LNCaP clone FGC (cell line): ENCODE measurements at regions not wholly inside any gene's neighbourhood (a gene's known extent, or its start where the extent isn't known, plus 50 kb on each side); places are given as distances from the start of the nearest gene placed in this dataset.

Source experiments
- DNase-seq: peaks from one replicate; pipeline ENCODE4 v3.0.0-alpha.2; 2011; ENCODE audit warnings: low read depth
- H3K4me3 ChIP-seq: 2 replicates; pipeline ENCODE4 v1.5.1; 2011; ENCODE audit warnings: mild to moderate bottlenecking, low read depth, low read length, control low read depth
- CTCF ChIP-seq: IDR thresholded peaks from 2 replicates; pipeline ENCODE4 v1.5.1; 2012; ENCODE audit warnings: mild to moderate bottlenecking; ENCODE audit not compliant: control insufficient read depth, insufficient read depth; ENCODE audit errors: extremely low read depth

- no peak for TF ChIP-seq CTCF
- H3K4me3 ChIP-seq, result no peak overlapping the region
- no peak for DNase-seq
These were observed 59.8 kb downstream of the MRM1 start for GRCh38 chr17:36661047-36661666.

- no peak for TF ChIP-seq CTCF
- no peak overlapping the region for H3K4me3 ChIP-seq
- no peak for DNase-seq
These were observed 60.3 kb downstream of the MRM1 start for GRCh38 chr17:36661688-36662087.

- no peak for TF ChIP-seq CTCF
- no peak for DNase-seq
- no peak overlapping the region for H3K4me3 ChIP-seq
These were observed 64.0 kb downstream of the MRM1 start for GRCh38 chr17:36665417-36665816.

- DNase-seq, result no peak
- no peak overlapping the region for H3K4me3 ChIP-seq
- no peak for TF ChIP-seq CTCF
These were observed 66.5 kb downstream of the MRM1 start for GRCh38 chr17:36667922-36668321.

GRCh38 chr17:36668824-36669223, 67.4 kb downstream of the MRM1 start:
- TF ChIP-seq CTCF, result no peak
- no peak for DNase-seq
- no peak overlapping the region for H3K4me3 ChIP-seq

GRCh38 chr17:36671144-36671543, 69.8 kb downstream of the MRM1 start:
- TF ChIP-seq CTCF, result no peak
- no peak overlapping the region for H3K4me3 ChIP-seq
- no peak for DNase-seq

GRCh38 chr17:36672403-36672918, 71.1 kb downstream of the MRM1 start:
- no peak for TF ChIP-seq CTCF
- no peak for DNase-seq
- H3K4me3 ChIP-seq, result no peak overlapping the region
